ENCODE measurements at regions not wholly inside any gene's neighbourhood (a gene's known extent, or its start where the extent isn't known, plus 50 kb on each side); places are given as distances from the start of the nearest gene placed in this dataset.

DNA sequence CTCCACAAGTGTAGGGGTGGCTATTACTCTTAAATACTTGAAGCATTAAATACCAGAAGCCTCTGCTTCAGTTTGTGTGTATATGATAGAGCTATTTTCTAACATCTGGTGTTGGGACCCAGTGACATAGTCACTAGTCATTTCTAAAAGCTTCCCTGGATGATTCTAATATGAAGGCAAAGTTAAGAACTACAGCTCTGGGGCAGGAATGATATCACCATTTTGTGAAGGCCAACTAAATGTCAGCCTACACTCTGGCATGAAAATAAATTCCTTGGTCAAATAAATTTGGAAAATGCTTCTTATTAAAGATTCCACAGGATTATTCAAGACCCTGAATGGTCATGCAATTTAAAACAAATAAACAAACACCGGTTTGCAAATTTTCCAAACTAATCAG, 197.7 kb downstream of the PLK2 start:
- ChIA-PET CTCF (interaction anchor here (0.6 kb wide), 1 partner anchor 811 kb away, joined by 3 read pairs; no protein-coding TSS in a partner anchor), POLR2A (no interaction called here)
- peaks cover 0 to 4% (median 0%) of the 10 kb centered on the region in 11 donors for H3K9me3 Mint-ChIP-seq
- H3K4me3 Mint-ChIP-seq = no peak overlapping the region
- Histone ChIP-seq H3K4me1 (ENCODE audit: control insufficient read depth in 2 of 2, insufficient read depth in 2 of 2, low read length in 2 of 2) (no peaks in the 10 kb centered on the region), H3K27me3 (ENCODE audit: control insufficient read depth in 2 of 2, insufficient read depth in 2 of 2, low read length in 2 of 2) (no peaks in the 10 kb centered on the region), H3K36me3 (ENCODE audit: control insufficient read depth in 2 of 3, insufficient read depth in 3 of 3, low read length in 3 of 3) (no peaks in the 10 kb centered on the region), H3K4me3 (ENCODE audit: low read length) (no peak overlapping the region), H3K9me3 (ENCODE audit: control insufficient read depth in 2 of 3, low read length in 3 of 3) (no peaks in the 10 kb centered on the region), H3K27ac (ENCODE audit: low read depth, low read length) (no peak overlapping the region)
- peaks cover 0 to 23% (median 14%) of the 10 kb centered on the region in 5 donors for H3K27me3 Mint-ChIP-seq
- ATAC-seq (no peak), DNase-seq (no peak)
- H3K36me3 Mint-ChIP-seq = no peaks in the 10 kb centered on the region
- H3K4me1 Mint-ChIP-seq = no peaks in the 10 kb centered on the region
- H3K27ac Mint-ChIP-seq = no peak overlapping the region
- intact Hi-C loops (cut with micrococcal nuclease) = no loop called here

DNA sequence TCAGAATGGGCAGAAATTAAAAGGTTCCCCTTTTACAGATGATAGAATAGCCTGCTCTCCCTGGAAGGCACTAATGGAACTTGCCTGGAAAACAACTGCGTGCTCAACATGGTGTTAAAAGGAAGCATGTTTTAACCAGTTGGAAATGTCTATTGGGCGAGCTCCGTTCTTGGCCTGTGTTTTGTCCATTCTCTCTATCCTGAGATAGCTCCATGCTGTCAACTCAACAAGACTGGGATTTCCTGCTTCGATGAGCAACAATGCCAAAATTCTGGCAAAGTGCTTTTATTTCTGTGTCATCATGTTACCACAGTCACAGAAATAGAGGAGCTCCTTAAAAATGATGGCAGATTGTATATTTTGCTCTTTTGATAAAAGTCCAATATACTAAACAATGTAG, 198.3 kb downstream of the PLK2 start:
- Histone ChIP-seq H3K27me3 (ENCODE audit: control insufficient read depth in 2 of 2, insufficient read depth in 2 of 2, low read length in 2 of 2) (no peaks in the 10 kb centered on the region), H3K9me3 (ENCODE audit: control insufficient read depth in 2 of 3, low read length in 3 of 3) (no peaks in the 10 kb centered on the region), H3K27ac (ENCODE audit: low read depth, low read length) (no peak overlapping the region), H3K36me3 (ENCODE audit: control insufficient read depth in 2 of 3, insufficient read depth in 3 of 3, low read length in 3 of 3) (no peaks in the 10 kb centered on the region), H3K4me3 (ENCODE audit: low read length) (no peak overlapping the region), H3K4me1 (ENCODE audit: control insufficient read depth in 2 of 2, insufficient read depth in 2 of 2, low read length in 2 of 2) (no peaks in the 10 kb centered on the region)
- Mint-ChIP-seq H3K27ac (no peak overlapping the region), H3K27me3 (peaks cover 0 to 23% (median 14%) of the 10 kb centered on the region in 5 donors), H3K4me3 (no peak overlapping the region), H3K9me3 (peaks cover 0 to 4% (median 0%) of the 10 kb centered on the region in 11 donors), H3K4me1 (no peaks in the 10 kb centered on the region), H3K36me3 (no peaks in the 10 kb centered on the region)
- ChIA-PET POLR2A (no interaction called here), CTCF (interaction anchor here (0.6 kb wide), 1 partner anchor 811 kb away, joined by 3 read pairs; no protein-coding TSS in a partner anchor)
- intact Hi-C loops (cut with micrococcal nuclease) = no loop called here
- DNase-seq (no peak), ATAC-seq (no peak)

DNA sequence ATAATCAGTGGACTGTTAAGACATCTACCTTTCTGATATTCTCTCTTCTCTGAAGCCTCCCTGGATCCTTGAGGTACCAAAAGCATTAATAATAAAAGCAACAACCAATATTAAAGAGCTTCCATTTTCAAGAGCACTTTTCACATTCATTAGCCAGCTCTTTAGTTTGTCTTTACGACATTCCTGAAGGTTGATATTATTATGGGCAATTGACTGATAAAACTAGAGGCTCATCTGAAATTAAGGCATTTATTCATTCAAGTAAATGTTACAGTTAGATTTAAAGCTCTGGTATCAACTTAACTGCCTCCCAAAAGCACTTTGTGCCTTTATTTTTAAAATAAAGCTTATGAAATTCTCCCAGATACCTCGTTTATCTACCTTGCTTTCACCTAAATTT, 199.6 kb downstream of the PLK2 start:
- H3K4me3 ChIP-seq (ENCODE audit: low read length) = no peak overlapping the region
- Mint-ChIP-seq H3K4me1 (no peaks in the 10 kb centered on the region), H3K27me3 (peaks cover 0 to 16% (median 10%) of the 10 kb centered on the region in 5 donors), H3K27ac (no peak overlapping the region), H3K4me3 (no peak overlapping the region), H3K9me3 (peaks cover 0 to 4% (median 0%) of the 10 kb centered on the region in 11 donors), H3K36me3 (no peaks in the 10 kb centered on the region)
- H3K9me3 ChIP-seq (ENCODE audit: control insufficient read depth in 2 of 3, low read length in 3 of 3) = no peaks in the 10 kb centered on the region
- H3K4me1 ChIP-seq (ENCODE audit: control insufficient read depth in 2 of 2, insufficient read depth in 2 of 2, low read length in 2 of 2) = no peaks in the 10 kb centered on the region
- no peaks in the 10 kb centered on the region for H3K36me3 ChIP-seq (ENCODE audit: control insufficient read depth in 2 of 3, insufficient read depth in 3 of 3, low read length in 3 of 3)
- H3K27ac ChIP-seq (ENCODE audit: low read depth, low read length) = no peak overlapping the region
- ChIA-PET POLR2A (no interaction called here), CTCF (no interaction called here)
- ATAC-seq (no peak), DNase-seq (no peak)
- intact Hi-C loops (cut with micrococcal nuclease) = no loop called here
- no peaks in the 10 kb centered on the region for H3K27me3 ChIP-seq (ENCODE audit: control insufficient read depth in 2 of 2, insufficient read depth in 2 of 2, low read length in 2 of 2)

DNA sequence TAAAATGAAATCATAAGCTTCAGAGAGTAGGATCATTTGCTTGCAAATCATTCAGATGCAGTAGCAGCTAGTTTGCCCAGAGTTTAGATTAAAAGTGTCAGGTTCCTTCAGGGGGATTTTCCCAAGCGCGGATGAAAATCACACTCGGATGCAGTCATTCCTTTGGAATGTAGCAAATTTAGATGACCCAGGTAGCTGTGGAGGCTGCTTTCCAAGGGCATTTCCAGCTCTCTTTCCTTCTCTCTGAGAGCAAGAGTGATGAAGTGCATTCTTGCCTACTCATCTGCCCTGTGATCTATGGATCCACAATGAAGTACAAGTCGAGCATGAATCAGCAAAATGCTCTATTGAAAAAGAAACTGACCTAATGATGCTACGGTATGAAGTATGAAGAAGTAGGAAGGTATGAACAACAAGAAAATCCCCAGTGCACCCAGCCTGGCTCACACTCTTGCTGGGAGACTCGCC, 200.2 kb downstream of the PLK2 start:
- POLR2A ChIA-PET = no interaction called here
- DNase-seq (no peak), ATAC-seq (no peak)
- H3K36me3 Mint-ChIP-seq = no peaks in the 10 kb centered on the region
- Histone ChIP-seq H3K4me3 (ENCODE audit: low read length) (no peak overlapping the region), H3K36me3 (ENCODE audit: control insufficient read depth in 2 of 3, insufficient read depth in 3 of 3, low read length in 3 of 3) (no peaks in the 10 kb centered on the region), H3K4me1 (ENCODE audit: control insufficient read depth in 2 of 2, insufficient read depth in 2 of 2, low read length in 2 of 2) (no peaks in the 10 kb centered on the region), H3K27ac (ENCODE audit: low read depth, low read length) (no peak overlapping the region), H3K27me3 (ENCODE audit: control insufficient read depth in 2 of 2, insufficient read depth in 2 of 2, low read length in 2 of 2) (no peaks in the 10 kb centered on the region), H3K9me3 (ENCODE audit: control insufficient read depth in 2 of 3, low read length in 3 of 3) (no peaks in the 10 kb centered on the region)
- H3K9me3 Mint-ChIP-seq = peaks cover 0 to 4% (median 0%) of the 10 kb centered on the region in 11 donors
- CTCF ChIA-PET = no interaction called here
- intact Hi-C loops (cut with micrococcal nuclease) = no loop called here
- peaks cover 0 to 12% (median 9%) of the 10 kb centered on the region in 5 donors for H3K27me3 Mint-ChIP-seq
- H3K4me1 Mint-ChIP-seq = no peaks in the 10 kb centered on the region
- H3K27ac Mint-ChIP-seq = no peak overlapping the region
- no peak overlapping the region for H3K4me3 Mint-ChIP-seq

DNA sequence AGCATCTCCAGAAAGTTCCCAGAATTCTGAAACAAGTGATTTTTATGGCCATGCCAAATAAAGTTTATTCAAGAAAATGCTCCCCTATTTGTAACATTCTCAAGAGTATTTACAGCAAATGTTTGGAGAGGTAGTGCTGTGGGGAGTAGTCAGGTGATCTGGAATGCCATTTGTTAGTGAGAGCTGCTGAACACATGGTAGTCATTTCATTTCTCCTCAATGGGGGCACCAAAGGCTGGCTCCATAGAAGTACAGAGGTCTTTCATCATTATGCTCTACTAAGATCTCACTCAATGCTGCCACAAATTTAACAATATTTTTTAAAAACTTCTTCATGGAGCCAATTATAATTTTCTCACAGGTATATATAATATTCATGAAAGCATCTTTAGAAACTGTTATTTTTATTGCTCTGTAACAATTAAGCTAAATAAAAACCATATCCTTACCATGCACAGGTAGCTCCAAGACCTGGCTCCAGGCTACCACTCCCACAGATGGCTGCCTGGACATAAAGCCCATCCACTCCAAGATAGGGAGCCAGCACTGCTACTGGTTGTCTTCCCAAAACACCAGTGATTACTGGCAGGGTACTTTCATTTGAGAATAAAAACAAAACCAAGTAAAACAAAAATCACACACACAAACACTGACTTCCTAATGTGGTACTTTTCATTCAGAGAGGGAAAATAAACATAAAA, 200.8 kb downstream of the PLK2 start:
- Mint-ChIP-seq H3K27ac (no peak overlapping the region), H3K27me3 (peaks cover 0 to 12% (median 8%) of the 10 kb centered on the region in 5 donors), H3K36me3 (no peaks in the 10 kb centered on the region), H3K4me3 (no peak overlapping the region), H3K4me1 (no peaks in the 10 kb centered on the region), H3K9me3 (peaks cover 0 to 4% (median 0%) of the 10 kb centered on the region in 11 donors)
- no peaks in the 10 kb centered on the region for H3K4me1 ChIP-seq (ENCODE audit: control insufficient read depth in 2 of 2, insufficient read depth in 2 of 2, low read length in 2 of 2)
- ChIA-PET POLR2A (no interaction called here), CTCF (no interaction called here)
- intact Hi-C loops (cut with micrococcal nuclease) = no loop called here
- ATAC-seq = no peak
- H3K9me3 ChIP-seq (ENCODE audit: control insufficient read depth in 2 of 3, low read length in 3 of 3) = no peaks in the 10 kb centered on the region
- no peak for DNase-seq
- H3K27me3 ChIP-seq (ENCODE audit: control insufficient read depth in 2 of 2, insufficient read depth in 2 of 2, low read length in 2 of 2) = no peaks in the 10 kb centered on the region
- no peaks in the 10 kb centered on the region for H3K36me3 ChIP-seq (ENCODE audit: control insufficient read depth in 2 of 3, insufficient read depth in 3 of 3, low read length in 3 of 3)
- no peak overlapping the region for H3K27ac ChIP-seq (ENCODE audit: low read depth, low read length)
- H3K4me3 ChIP-seq (ENCODE audit: low read length) = no peak overlapping the region

- H3K4me1 Mint-ChIP-seq = no peaks in the 10 kb centered on the region
- no peak for ATAC-seq
- ChIA-PET CTCF (no interaction called here), POLR2A (no interaction called here)
- no peaks in the 10 kb centered on the region for H3K36me3 Mint-ChIP-seq
- H3K4me1 ChIP-seq (ENCODE audit: control insufficient read depth in 2 of 2, insufficient read depth in 2 of 2, low read length in 2 of 2) = no peaks in the 10 kb centered on the region
- H3K36me3 ChIP-seq (ENCODE audit: control insufficient read depth in 2 of 3, insufficient read depth in 3 of 3, low read length in 3 of 3) = no peaks in the 10 kb centered on the region
- no peaks in the 10 kb centered on the region for H3K27me3 ChIP-seq (ENCODE audit: control insufficient read depth in 2 of 2, insufficient read depth in 2 of 2, low read length in 2 of 2)
- no peak for DNase-seq
- H3K27ac ChIP-seq (ENCODE audit: low read depth, low read length) = no peak overlapping the region
- peaks cover 0 to 4% (median 0%) of the 10 kb centered on the region in 11 donors for H3K9me3 Mint-ChIP-seq
- peaks cover 0 to 15% (median 11%) of the 10 kb centered on the region in 5 donors for H3K27me3 Mint-ChIP-seq
- intact Hi-C loops (cut with micrococcal nuclease) = no loop called here
- no peaks in the 10 kb centered on the region for H3K9me3 ChIP-seq (ENCODE audit: control insufficient read depth in 2 of 3, low read length in 3 of 3)
- H3K27ac Mint-ChIP-seq = no peak overlapping the region
- no peak overlapping the region for H3K4me3 Mint-ChIP-seq
- H3K4me3 ChIP-seq (ENCODE audit: low read length) = no peak overlapping the region
These were observed 203.9 kb downstream of the PLK2 start for GRCh38 chr5:58255970-58256369.

DNA sequence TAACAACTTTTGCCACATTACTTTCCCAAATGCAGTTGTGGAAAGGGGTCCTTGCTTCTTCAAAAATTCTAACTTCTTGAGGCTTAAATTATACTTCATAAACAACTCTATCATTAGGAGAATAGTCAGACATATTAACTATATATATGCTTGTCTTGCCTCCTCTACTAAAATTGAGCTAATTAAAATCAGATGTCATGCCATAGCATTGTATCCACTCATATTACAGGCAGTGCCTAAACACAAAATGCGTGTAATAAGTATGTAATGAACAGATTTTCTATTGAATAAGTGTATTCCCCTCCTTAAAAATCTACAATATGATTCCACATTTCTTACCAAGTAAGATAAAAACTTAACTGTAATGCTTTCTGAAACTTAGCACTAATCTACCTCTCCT, 204.5 kb downstream of the PLK2 start:
- CTCF ChIA-PET = no interaction called here
- no peaks in the 10 kb centered on the region for H3K4me1 Mint-ChIP-seq

More for the DNA sequence above, 204.5 kb downstream of the PLK2 start:
- Mint-ChIP-seq H3K9me3 (peaks cover 0 to 4% (median 0%) of the 10 kb centered on the region in 11 donors), H3K4me3 (no peak overlapping the region), H3K36me3 (no peaks in the 10 kb centered on the region), H3K27ac (no peak overlapping the region), H3K27me3 (peaks cover 0 to 16% (median 14%) of the 10 kb centered on the region in 5 donors)
- POLR2A ChIA-PET = no interaction called here
- no peak overlapping the region for H3K27ac ChIP-seq (ENCODE audit: low read depth, low read length)
- no peaks in the 10 kb centered on the region for H3K9me3 ChIP-seq (ENCODE audit: control insufficient read depth in 2 of 3, low read length in 3 of 3)
- H3K36me3 ChIP-seq (ENCODE audit: control insufficient read depth in 2 of 3, insufficient read depth in 3 of 3, low read length in 3 of 3) = no peaks in the 10 kb centered on the region
- no peak overlapping the region for H3K4me3 ChIP-seq (ENCODE audit: low read length)
- intact Hi-C loops (cut with micrococcal nuclease) = no loop called here
- ATAC-seq (no peak), DNase-seq (no peak)
- H3K4me1 ChIP-seq (ENCODE audit: control insufficient read depth in 2 of 2, insufficient read depth in 2 of 2, low read length in 2 of 2) = no peaks in the 10 kb centered on the region
- H3K27me3 ChIP-seq (ENCODE audit: control insufficient read depth in 2 of 2, insufficient read depth in 2 of 2, low read length in 2 of 2) = no peaks in the 10 kb centered on the region

All from naive thymus-derived CD4-positive, alpha-beta T cell (primary cell).